K562 (cell line): ENCODE measurements at regions not wholly inside any gene's neighbourhood (a gene's known extent, or its start where the extent isn't known, plus 50 kb on each side); places are given as distances from the start of the nearest gene placed in this dataset.

Experiments
- ARNT ChIP-seq, 2 experiments: fragments of 450-650 bp; IDR thresholded peaks; 2 replicates each; pipeline ENCODE4 v1.6.1; 2016; ENCODE audit warnings: mild to moderate bottlenecking in 1 of 2
- EZH2 ChIP-seq: IDR thresholded peaks from 2 replicates; pipeline ENCODE4 v1.6.1; 2012; ENCODE audit warnings: low read depth, mild to moderate bottlenecking, inconsistent platforms, low read length, borderline replicate concordance
- KAT7 ChIP-seq: sonication (generic); formaldehyde crosslinking; IDR thresholded peaks from 2 replicates; pipeline ENCODE4 v1.8.0; 2022; ENCODE audit warnings: missing genetic modification reagents, mild to moderate bottlenecking, borderline replicate concordance
- PRDM10 ChIP-seq: fragments of 450-650 bp; IDR thresholded peaks from 2 replicates; pipeline ENCODE4 v1.6.1; 2018; ENCODE audit not compliant: partially characterized antibody
- RAD21 ChIP-seq, 2 experiments: fragments of 250-450 bp in 1 of 2; fragments of 450-650 bp in 1 of 2; sonication (Bioruptor Pico) in 1 of 2; formaldehyde crosslinking in 1 of 2; IDR thresholded peaks in 1 of 2; conservative IDR thresholded peaks in 1 of 2; 2 replicates each; pipeline versions ENCODE4 v1.4.0 to v1.8.0; 2020 to 2022; ENCODE audit warnings: mild to moderate bottlenecking in 2 of 2, moderate library complexity in 1 of 2
- TEAD2 ChIP-seq: fragments of 450-650 bp; IDR thresholded peaks from 2 replicates; pipeline ENCODE4 v1.6.1; 2016; ENCODE audit warnings: missing genetic modification characterization, control low read depth, missing compliant biosample characterization
- ZNF644 ChIP-seq: fragments of 200-800 bp; sonication (Bioruptor generic); IDR thresholded peaks from 2 replicates; pipeline ENCODE4 v1.6.1; 2016; ENCODE audit warnings: low read depth, missing genetic modification characterization, missing compliant biosample characterization
- TF ChIP-seq, protein P1 (sequence below): fragments of 250-450 bp; sonication (Bioruptor Pico); IDR thresholded peaks from 2 replicates; pipeline ENCODE4 v1.5.0; 2020; ENCODE audit warnings: mild to moderate bottlenecking
- TF ChIP-seq, protein P2 (sequence below): sonication (generic); formaldehyde crosslinking; IDR thresholded peaks from 2 replicates; pipeline ENCODE4 v1.8.1; 2023; ENCODE audit warnings: mild to moderate bottlenecking, missing genetic modification reagents

- no peak for TF ChIP-seq EZH2
- TF ChIP-seq, protein P1, sequence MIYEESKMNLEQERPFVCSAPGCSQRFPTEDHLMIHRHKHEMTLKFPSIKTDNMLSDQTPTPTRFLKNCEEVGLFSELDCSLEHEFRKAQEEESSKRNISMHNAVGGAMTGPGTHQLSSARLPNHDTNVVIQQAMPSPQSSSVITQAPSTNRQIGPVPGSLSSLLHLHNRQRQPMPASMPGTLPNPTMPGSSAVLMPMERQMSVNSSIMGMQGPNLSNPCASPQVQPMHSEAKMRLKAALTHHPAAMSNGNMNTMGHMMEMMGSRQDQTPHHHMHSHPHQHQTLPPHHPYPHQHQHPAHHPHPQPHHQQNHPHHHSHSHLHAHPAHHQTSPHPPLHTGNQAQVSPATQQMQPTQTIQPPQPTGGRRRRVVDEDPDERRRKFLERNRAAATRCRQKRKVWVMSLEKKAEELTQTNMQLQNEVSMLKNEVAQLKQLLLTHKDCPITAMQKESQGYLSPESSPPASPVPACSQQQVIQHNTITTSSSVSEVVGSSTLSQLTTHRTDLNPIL (CRISPR knock-in tag), result no peak
- no peak for TF ChIP-seq RAD21 (CRISPR knock-in tag; conservative IDR thresholded peaks at IDR 0.05 in 1 of 2, IDR thresholded peaks at IDR 0.05 in 1 of 2)
- TF ChIP-seq KAT7 (CRISPR knock-in tag), result no peak
- no peak for TF ChIP-seq ARNT (IDR thresholded peaks at IDR 0.05)
- no peak for TF ChIP-seq PRDM10
- TF ChIP-seq, protein P2, sequence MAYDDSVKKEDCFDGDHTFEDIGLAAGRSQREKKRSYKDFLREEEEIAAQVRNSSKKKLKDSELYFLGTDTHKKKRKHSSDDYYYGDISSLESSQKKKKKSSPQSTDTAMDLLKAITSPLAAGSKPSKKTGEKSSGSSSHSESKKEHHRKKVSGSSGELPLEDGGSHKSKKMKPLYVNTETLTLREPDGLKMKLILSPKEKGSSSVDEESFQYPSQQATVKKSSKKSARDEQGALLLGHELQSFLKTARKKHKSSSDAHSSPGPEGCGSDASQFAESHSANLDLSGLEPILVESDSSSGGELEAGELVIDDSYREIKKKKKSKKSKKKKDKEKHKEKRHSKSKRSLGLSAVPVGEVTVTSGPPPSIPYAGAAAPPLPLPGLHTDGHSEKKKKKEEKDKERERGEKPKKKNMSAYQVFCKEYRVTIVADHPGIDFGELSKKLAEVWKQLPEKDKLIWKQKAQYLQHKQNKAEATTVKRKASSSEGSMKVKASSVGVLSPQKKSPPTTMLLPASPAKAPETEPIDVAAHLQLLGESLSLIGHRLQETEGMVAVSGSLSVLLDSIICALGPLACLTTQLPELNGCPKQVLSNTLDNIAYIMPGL (CRISPR knock-in tag), result no peak
- no peak for TF ChIP-seq TEAD2 (tag)
- no peak for TF ChIP-seq ZNF644 (tag)
Measured at GRCh38 chr9:115362640-115363039, 244.7 kb upstream of the TNC start.
